MM.1S (cell line): ENCODE measurements at regions not wholly inside any gene's neighbourhood (a gene's known extent, or its start where the extent isn't known, plus 50 kb on each side); places are given as distances from the start of the nearest gene placed in this dataset.

Experiments
- DNase-seq: peaks from one replicate; pipeline ENCODE4 v3.0.0-alpha.2; 2015
- H2AFZ ChIP-seq: fragments of 300-600 bp; sonication (generic); 2 replicates; pipeline ENCODE4 v1.6.0; 2016; ENCODE audit warnings: antibody characterized with exemption, low read length
- H3F3A ChIP-seq: fragments of 300-600 bp; sonication (generic); 2 replicates; pipeline ENCODE4 v1.6.1; 2016; ENCODE audit warnings: mild to moderate bottlenecking, antibody characterized with exemption, low read length, moderate library complexity, mixed read lengths; ENCODE audit not compliant: insufficient read depth
- H3K27ac ChIP-seq: fragments of 300-600 bp; sonication (generic); 2 replicates; pipeline ENCODE4 v1.5.1; 2016; ENCODE audit warnings: mild to moderate bottlenecking, low read length
- H3K27me3 ChIP-seq: fragments of 300-600 bp; sonication (generic); replicated peaks from 2 replicates; pipeline ENCODE4 v1.6.0; 2016; ENCODE audit warnings: low read length; ENCODE audit not compliant: insufficient read depth
- H3K36me3 ChIP-seq: fragments of 300-600 bp; sonication (generic); replicated peaks from 2 replicates; pipeline ENCODE4 v1.6.1; 2016; ENCODE audit warnings: mild to moderate bottlenecking, low read length, mixed read lengths; ENCODE audit not compliant: insufficient read depth
- H3K4me1 ChIP-seq: fragments of 300-600 bp; sonication (generic); 2 replicates; pipeline ENCODE4 v1.6.1; 2016; ENCODE audit warnings: low read length, mixed read lengths
- H3K4me2 ChIP-seq: fragments of 300-600 bp; sonication (generic); 2 replicates; pipeline ENCODE4 v1.6.0; 2016; ENCODE audit warnings: low read depth, low read length
- H3K4me3 ChIP-seq: fragments of 300-600 bp; sonication (generic); 2 replicates; pipeline ENCODE4 v1.5.1; 2016; ENCODE audit warnings: low read length, mixed read lengths
- H3K79me2 ChIP-seq: fragments of 300-600 bp; sonication (generic); 2 replicates; pipeline ENCODE4 v1.6.1; 2016; ENCODE audit warnings: mixed run types, low read length, mixed read lengths
- H3K9ac ChIP-seq: fragments of 300-600 bp; sonication (generic); 2 replicates; pipeline ENCODE4 v1.6.1; 2016; ENCODE audit warnings: low read length, mixed read lengths
- H3K9me2 ChIP-seq: fragments of 300-600 bp; sonication (generic); replicated peaks from 2 replicates; pipeline ENCODE4 v1.6.1; 2016; ENCODE audit warnings: mild to moderate bottlenecking, low read length, mixed read lengths; ENCODE audit not compliant: insufficient read depth
- H3K9me3 ChIP-seq: fragments of 300-600 bp; sonication (generic); replicated peaks from 2 replicates; pipeline ENCODE4 v1.6.1; 2016; ENCODE audit warnings: mild to moderate bottlenecking, low read length, mixed read lengths; ENCODE audit not compliant: insufficient read depth
- H4K20me1 ChIP-seq: fragments of 300-600 bp; sonication (generic); 2 replicates; pipeline ENCODE4 v1.6.1; 2016; ENCODE audit warnings: mild to moderate bottlenecking, low read length, moderate library complexity, mixed read lengths; ENCODE audit not compliant: insufficient read depth
- CTCF ChIP-seq: fragments of 300-600 bp; sonication (generic); IDR thresholded peaks from 2 replicates; pipeline ENCODE4 v1.5.1; 2016; ENCODE audit warnings: antibody characterized with exemption, low read length, mixed read lengths
- EZH2 ChIP-seq: fragments of 300-600 bp; sonication (generic); optimal IDR thresholded peaks from 2 replicates; pipeline ENCODE3; 2017; ENCODE audit warnings: low read depth, mild to moderate bottlenecking, antibody characterized with exemption, low read length, mixed read lengths
- EZH2phosphoT487 ChIP-seq: fragments of 300-600 bp; sonication (generic); IDR thresholded peaks from 2 replicates; pipeline ENCODE4 v1.6.1; 2018; ENCODE audit warnings: antibody characterized with exemption, low read length

GRCh38 chr15:98221144-98221543 lies 260.6 kb downstream of the ARRDC4 start:
- H3K4me2 ChIP-seq = no peak overlapping the region
- H4K20me1 ChIP-seq = no peaks in the 10 kb centered on the region
- no peak for DNase-seq
- H3K4me1 ChIP-seq = no peaks in the 10 kb centered on the region
- H3K9ac ChIP-seq = no peak overlapping the region
- H3K9me3 ChIP-seq = no peaks in the 10 kb centered on the region
- no peak overlapping the region for H3K27ac ChIP-seq
- H3K4me3 ChIP-seq = no peak overlapping the region
- no peaks in the 10 kb centered on the region for H3K9me2 ChIP-seq
- no peaks in the 10 kb centered on the region for H3K27me3 ChIP-seq
- H2AFZ ChIP-seq = no peak overlapping the region
- no peaks in the 10 kb centered on the region for H3F3A ChIP-seq
- H3K79me2 ChIP-seq = no peaks in the 10 kb centered on the region
- no peaks in the 10 kb centered on the region for H3K36me3 ChIP-seq
- no peak for TF ChIP-seq EZH2

- no peaks in the 10 kb centered on the region for H3K9me2 ChIP-seq
- no peak overlapping the region for H3K9ac ChIP-seq
- no peaks in the 10 kb centered on the region for H3K4me1 ChIP-seq
- no peaks in the 10 kb centered on the region for H3K27me3 ChIP-seq
- H3K79me2 ChIP-seq = no peaks in the 10 kb centered on the region
- no peaks in the 10 kb centered on the region for H4K20me1 ChIP-seq
- H3K9me3 ChIP-seq = no peaks in the 10 kb centered on the region
- no peak for DNase-seq
- no peaks in the 10 kb centered on the region for H3F3A ChIP-seq
- H3K4me3 ChIP-seq = no peak overlapping the region
- H3K4me2 ChIP-seq = no peak overlapping the region
- H3K36me3 ChIP-seq = no peaks in the 10 kb centered on the region
- no peak overlapping the region for H2AFZ ChIP-seq
- H3K27ac ChIP-seq = no peak overlapping the region
- TF ChIP-seq EZH2 (no peak), CTCF (no peak), EZH2phosphoT487 (no peak)
These were observed 261.1 kb downstream of the ARRDC4 start for GRCh38 chr15:98221577-98221976.

- no peaks in the 10 kb centered on the region for H3K9me2 ChIP-seq
- TF ChIP-seq CTCF (no peak), EZH2 (no peak), EZH2phosphoT487 (no peak)
- no peak overlapping the region for H3K27ac ChIP-seq
- no peak for DNase-seq
- no peaks in the 10 kb centered on the region for H3K36me3 ChIP-seq
- H3K9me3 ChIP-seq = no peaks in the 10 kb centered on the region
- H4K20me1 ChIP-seq = no peaks in the 10 kb centered on the region
- no peaks in the 10 kb centered on the region for H3K4me1 ChIP-seq
- no peak overlapping the region for H3K9ac ChIP-seq
- H3K4me3 ChIP-seq = no peak overlapping the region
- H2AFZ ChIP-seq = no peak overlapping the region
- H3K27me3 ChIP-seq = no peaks in the 10 kb centered on the region
- no peaks in the 10 kb centered on the region for H3K79me2 ChIP-seq
- no peaks in the 10 kb centered on the region for H3F3A ChIP-seq
- H3K4me2 ChIP-seq = no peak overlapping the region
These were observed 265.6 kb downstream of the ARRDC4 start for GRCh38 chr15:98226149-98226548.

- Histone ChIP-seq H3K4me1 (no peaks in the 10 kb centered on the region), H3K9me2 (no peaks in the 10 kb centered on the region), H3K4me2 (no peak overlapping the region), H3K27me3 (no peaks in the 10 kb centered on the region), H3K4me3 (no peak overlapping the region), H3K27ac (no peak overlapping the region), H3K79me2 (no peaks in the 10 kb centered on the region), H2AFZ (no peak overlapping the region), H4K20me1 (no peaks in the 10 kb centered on the region), H3K9me3 (no peaks in the 10 kb centered on the region), H3K36me3 (no peaks in the 10 kb centered on the region), H3F3A (no peaks in the 10 kb centered on the region), H3K9ac (no peak overlapping the region)
- DNase-seq = no peak
- TF ChIP-seq EZH2 = no peak
- no peak for TF ChIP-seq EZH2phosphoT487
- no peak for TF ChIP-seq CTCF
These were observed 266.1 kb downstream of the ARRDC4 start for GRCh38 chr15:98226578-98226977.
